ENCODE measurements at regions not wholly inside any gene's neighbourhood (a gene's known extent, or its start where the extent isn't known, plus 50 kb on each side); places are given as distances from the start of the nearest gene placed in this dataset.

DNA sequence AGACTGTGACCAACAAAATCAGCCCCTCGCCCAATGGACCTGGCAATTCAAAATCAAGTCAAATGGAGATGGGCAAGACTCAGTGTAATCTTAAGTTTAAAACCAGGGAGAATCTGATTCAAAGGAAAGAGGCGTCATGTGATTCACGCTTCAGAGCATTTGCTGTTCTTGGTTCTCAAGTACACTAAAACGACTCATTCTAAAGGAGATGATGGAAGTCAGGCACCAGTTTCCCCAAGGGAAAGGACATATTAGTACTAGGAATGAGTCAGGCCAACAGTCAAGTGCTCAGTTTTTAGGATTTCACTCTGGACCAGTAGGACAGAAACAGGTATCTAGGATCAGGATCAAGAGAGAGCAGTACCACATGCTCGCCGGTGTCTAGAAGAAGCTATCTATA lies 429.6 kb downstream of the PLPP3 start:
- TF ChIP-seq, protein P1, sequence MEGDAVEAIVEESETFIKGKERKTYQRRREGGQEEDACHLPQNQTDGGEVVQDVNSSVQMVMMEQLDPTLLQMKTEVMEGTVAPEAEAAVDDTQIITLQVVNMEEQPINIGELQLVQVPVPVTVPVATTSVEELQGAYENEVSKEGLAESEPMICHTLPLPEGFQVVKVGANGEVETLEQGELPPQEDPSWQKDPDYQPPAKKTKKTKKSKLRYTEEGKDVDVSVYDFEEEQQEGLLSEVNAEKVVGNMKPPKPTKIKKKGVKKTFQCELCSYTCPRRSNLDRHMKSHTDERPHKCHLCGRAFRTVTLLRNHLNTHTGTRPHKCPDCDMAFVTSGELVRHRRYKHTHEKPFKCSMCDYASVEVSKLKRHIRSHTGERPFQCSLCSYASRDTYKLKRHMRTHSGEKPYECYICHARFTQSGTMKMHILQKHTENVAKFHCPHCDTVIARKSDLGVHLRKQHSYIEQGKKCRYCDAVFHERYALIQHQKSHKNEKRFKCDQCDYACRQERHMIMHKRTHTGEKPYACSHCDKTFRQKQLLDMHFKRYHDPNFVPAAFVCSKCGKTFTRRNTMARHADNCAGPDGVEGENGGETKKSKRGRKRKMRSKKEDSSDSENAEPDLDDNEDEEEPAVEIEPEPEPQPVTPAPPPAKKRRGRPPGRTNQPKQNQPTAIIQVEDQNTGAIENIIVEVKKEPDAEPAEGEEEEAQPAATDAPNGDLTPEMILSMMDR (IDR thresholded peaks at IDR 0.05; ENCODE audit: insufficient read depth, low read depth, low read length), result no peak
- no peak overlapping the region for H3K4me3 ChIP-seq (ENCODE audit: low read depth, low read length)
- DNase-seq (ENCODE audit: low read depth), result no peak

GRCh38 chr1:56148326-56149193 lies 430.8 kb downstream of the PLPP3 start:
- no peak overlapping the region for H3K4me3 ChIP-seq (ENCODE audit: low read depth, low read length)
- DNase-seq (ENCODE audit: low read depth), result peak; percentile 12
- TF ChIP-seq, protein P1 (IDR thresholded peaks at IDR 0.05; ENCODE audit: insufficient read depth, low read depth, low read length), result peak; percentile 5

DNA sequence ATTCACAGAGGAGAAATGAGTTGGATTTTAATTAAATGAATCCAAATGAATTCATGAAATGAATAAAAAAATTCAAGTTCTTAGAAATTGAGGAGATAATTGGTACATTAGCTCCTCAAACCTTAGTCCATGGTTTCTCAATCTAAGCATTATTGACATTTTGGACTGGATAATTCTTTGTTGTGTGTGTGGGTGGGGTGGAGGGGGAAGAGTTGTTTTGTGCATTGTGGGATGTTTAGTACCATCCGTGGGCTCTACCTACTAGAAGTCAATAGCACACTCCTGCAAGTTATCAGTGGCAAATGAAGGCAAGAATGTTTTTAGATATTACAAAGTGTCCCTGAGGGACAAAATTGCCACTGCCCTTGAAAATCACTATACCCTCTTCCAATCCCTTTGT lies 431.9 kb downstream of the PLPP3 start:
- DNase-seq (ENCODE audit: low read depth), result no peak

DNA sequence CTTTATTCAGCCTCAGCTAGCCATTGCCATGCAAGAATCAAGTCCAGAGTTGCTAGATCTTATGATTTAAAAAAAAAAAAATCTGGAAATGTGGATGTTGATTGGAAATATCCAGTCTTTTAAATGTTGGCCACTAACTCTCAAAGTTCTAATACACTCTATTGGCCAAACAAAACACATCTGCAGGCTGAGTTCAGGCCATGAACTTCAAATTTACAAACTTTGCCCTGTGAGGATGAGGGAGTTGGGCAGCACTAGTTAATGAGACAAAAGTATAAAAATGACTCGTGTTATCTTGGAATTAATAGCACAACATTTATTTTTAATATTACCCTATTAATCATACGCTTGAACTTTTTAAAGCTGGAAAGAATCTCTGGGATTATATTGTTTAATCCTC lies 432.3 kb downstream of the PLPP3 start:
- TF ChIP-seq, protein P1 (IDR thresholded peaks at IDR 0.05; ENCODE audit: insufficient read depth, low read depth, low read length), result no peak
- H3K4me3 ChIP-seq (ENCODE audit: low read depth, low read length), result no peak overlapping the region
- DNase-seq (ENCODE audit: low read depth), result no peak

More for the DNA sequence above, 431.9 kb downstream of the PLPP3 start:
- TF ChIP-seq, protein P1 (IDR thresholded peaks at IDR 0.05; ENCODE audit: insufficient read depth, low read depth, low read length), result no peak
- H3K4me3 ChIP-seq (ENCODE audit: low read depth, low read length), result no peak overlapping the region

GRCh38 chr1:56146449-56146848 lies 432.9 kb downstream of the PLPP3 start:
- H3K4me3 ChIP-seq (ENCODE audit: low read depth, low read length), result no peak overlapping the region
- TF ChIP-seq, protein P1 (IDR thresholded peaks at IDR 0.05; ENCODE audit: insufficient read depth, low read depth, low read length), result no peak
- peak; percentile 39 for DNase-seq (ENCODE audit: low read depth)

DNA sequence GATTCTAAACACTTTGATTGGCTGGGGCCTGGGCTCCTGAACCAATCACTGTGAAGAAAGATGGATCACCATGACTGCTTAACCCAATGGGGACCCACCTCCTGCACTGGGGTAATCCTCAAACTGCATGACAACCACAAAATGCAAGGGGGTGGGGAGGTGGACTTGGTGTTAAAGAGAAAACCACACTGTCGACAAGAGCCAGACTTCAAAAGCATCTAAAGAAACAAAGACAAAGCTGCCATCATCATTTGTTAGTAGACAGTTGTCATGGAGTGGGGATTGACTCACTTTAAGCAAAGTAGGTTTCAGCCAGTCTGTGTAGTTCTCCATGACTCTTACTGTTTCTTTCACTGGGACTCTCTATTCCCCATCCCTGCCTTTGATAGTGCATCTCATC lies 433.8 kb downstream of the PLPP3 start:
- DNase-seq (ENCODE audit: low read depth), result no peak
- H3K4me3 ChIP-seq (ENCODE audit: low read depth, low read length), result no peak overlapping the region
- TF ChIP-seq, protein P1 (IDR thresholded peaks at IDR 0.05; ENCODE audit: insufficient read depth, low read depth, low read length), result no peak
